ENCODE measurements at regions not wholly inside any gene's neighbourhood (a gene's known extent, or its start where the extent isn't known, plus 50 kb on each side); places are given as distances from the start of the nearest gene placed in this dataset.

DNA sequence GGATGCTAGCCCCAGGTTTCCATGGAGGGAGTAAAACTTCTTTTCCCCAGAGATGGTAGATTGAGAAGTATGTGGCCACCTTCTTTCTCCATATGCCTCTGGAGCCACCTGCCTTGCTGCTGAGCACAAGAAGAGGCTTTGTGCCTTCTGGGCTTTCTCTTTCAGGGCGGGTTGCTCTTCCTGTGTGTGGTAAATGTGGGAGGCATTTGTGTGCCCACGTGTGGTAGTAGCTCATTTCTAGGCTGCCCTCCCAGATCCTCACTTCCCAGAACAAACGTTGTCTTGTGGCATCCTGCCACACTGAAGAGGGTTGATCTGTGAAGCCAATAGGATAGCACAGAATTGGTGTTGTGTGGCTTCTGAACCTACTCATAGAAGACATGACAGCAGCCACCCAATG is 342.0 kb upstream of the PODXL start (continued):
- TF ChIP-seq, protein P1, sequence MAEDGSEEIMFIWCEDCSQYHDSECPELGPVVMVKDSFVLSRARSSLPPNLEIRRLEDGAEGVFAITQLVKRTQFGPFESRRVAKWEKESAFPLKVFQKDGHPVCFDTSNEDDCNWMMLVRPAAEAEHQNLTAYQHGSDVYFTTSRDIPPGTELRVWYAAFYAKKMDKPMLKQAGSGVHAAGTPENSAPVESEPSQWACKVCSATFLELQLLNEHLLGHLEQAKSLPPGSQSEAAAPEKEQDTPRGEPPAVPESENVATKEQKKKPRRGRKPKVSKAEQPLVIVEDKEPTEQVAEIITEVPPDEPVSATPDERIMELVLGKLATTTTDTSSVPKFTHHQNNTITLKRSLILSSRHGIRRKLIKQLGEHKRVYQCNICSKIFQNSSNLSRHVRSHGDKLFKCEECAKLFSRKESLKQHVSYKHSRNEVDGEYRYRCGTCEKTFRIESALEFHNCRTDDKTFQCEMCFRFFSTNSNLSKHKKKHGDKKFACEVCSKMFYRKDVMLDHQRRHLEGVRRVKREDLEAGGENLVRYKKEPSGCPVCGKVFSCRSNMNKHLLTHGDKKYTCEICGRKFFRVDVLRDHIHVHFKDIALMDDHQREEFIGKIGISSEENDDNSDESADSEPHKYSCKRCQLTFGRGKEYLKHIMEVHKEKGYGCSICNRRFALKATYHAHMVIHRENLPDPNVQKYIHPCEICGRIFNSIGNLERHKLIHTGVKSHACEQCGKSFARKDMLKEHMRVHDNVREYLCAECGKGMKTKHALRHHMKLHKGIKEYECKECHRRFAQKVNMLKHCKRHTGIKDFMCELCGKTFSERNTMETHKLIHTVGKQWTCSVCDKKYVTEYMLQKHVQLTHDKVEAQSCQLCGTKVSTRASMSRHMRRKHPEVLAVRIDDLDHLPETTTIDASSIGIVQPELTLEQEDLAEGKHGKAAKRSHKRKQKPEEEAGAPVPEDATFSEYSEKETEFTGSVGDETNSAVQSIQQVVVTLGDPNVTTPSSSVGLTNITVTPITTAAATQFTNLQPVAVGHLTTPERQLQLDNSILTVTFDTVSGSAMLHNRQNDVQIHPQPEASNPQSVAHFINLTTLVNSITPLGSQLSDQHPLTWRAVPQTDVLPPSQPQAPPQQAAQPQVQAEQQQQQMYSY (CRISPR knock-in tag; IDR thresholded peaks at IDR 0.05), result no peak
- TF ChIP-seq GRHL2 (CRISPR knock-in tag; IDR thresholded peaks at IDR 0.05; ENCODE audit: insufficient replicate concordance, severe bottlenecking) (no peak), TP53 (CRISPR knock-in tag; IDR thresholded peaks at IDR 0.05) (no peak)
- TF ChIP-seq, protein P2, sequence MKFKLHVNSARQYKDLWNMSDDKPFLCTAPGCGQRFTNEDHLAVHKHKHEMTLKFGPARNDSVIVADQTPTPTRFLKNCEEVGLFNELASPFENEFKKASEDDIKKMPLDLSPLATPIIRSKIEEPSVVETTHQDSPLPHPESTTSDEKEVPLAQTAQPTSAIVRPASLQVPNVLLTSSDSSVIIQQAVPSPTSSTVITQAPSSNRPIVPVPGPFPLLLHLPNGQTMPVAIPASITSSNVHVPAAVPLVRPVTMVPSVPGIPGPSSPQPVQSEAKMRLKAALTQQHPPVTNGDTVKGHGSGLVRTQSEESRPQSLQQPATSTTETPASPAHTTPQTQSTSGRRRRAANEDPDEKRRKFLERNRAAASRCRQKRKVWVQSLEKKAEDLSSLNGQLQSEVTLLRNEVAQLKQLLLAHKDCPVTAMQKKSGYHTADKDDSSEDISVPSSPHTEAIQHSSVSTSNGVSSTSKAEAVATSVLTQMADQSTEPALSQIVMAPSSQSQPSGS (CRISPR knock-in tag; IDR thresholded peaks at IDR 0.05; ENCODE audit: borderline replicate concordance, low read depth), result no peak

DNA sequence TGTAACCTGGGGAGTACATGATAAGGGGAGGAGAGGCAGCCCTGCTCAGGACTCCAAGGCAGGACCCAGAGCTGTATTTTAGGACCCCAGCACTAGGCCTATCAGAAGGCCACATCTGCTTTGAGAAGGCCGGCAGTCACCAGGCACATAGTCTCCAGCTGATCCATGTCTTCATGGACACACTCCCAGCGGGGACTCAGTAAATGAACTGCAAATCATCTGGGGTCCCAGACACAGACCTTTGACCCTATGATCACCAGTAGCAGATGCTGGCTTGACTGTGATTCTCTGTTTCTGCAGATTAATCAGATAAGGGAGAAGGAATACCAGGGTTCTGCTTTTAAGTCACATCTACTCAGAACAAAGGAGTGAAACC is 341.4 kb upstream of the PODXL start:
- H3K27ac Mint-ChIP-seq, result no peak overlapping the region
- no peak for DNase-seq (ENCODE audit: low spot score)
- no peak overlapping the region for H3K4me3 Mint-ChIP-seq
- ATAC-seq, result no peak
- ChIA-PET CTCF (interaction anchor here (0.9 to 2.4 kb wide), 4 partner anchors 10 to 206 kb away, joined by 3 to 14 read pairs (median 5); no protein-coding TSS in a partner anchor), POLR2A (interaction anchor here (0.6 kb wide), 1 partner anchor 372 kb away, joined by 3 read pairs; no protein-coding TSS in a partner anchor)
- peaks cover 18% of the 10 kb centered on the region for H3K9me3 Mint-ChIP-seq
- H3K4me1 Mint-ChIP-seq, result peaks cover 31% of the 10 kb centered on the region
- peaks cover 90% of the 10 kb centered on the region for H3K27me3 Mint-ChIP-seq (ENCODE audit: low read depth)
- no peaks in the 10 kb centered on the region for H3K36me3 Mint-ChIP-seq
- TF ChIP-seq ELF4 (CRISPR knock-in tag; IDR thresholded peaks at IDR 0.05; ENCODE audit: low read depth), result no peak
- TF ChIP-seq ESRRA (CRISPR knock-in tag; IDR thresholded peaks at IDR 0.05; ENCODE audit: borderline replicate concordance), result no peak
- no peak for TF ChIP-seq MYBL2 (CRISPR knock-in tag; IDR thresholded peaks at IDR 0.05)
- TF ChIP-seq, protein P3, sequence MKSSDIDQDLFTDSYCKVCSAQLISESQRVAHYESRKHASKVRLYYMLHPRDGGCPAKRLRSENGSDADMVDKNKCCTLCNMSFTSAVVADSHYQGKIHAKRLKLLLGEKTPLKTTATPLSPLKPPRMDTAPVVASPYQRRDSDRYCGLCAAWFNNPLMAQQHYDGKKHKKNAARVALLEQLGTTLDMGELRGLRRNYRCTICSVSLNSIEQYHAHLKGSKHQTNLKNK (CRISPR knock-in tag; IDR thresholded peaks at IDR 0.05), result no peak
- TF ChIP-seq, protein P4, sequence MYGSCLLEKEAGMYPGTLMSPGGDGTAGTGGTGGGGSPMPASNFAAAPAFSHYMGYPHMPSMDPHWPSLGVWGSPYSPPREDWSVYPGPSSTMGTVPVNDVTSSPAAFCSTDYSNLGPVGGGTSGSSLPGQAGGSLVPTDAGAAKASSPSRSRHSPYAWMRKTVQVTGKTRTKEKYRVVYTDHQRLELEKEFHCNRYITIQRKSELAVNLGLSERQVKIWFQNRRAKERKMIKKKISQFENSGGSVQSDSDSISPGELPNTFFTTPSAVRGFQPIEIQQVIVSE (CRISPR knock-in tag; IDR thresholded peaks at IDR 0.05; ENCODE audit: borderline replicate concordance), result no peak
- TF ChIP-seq ATF6 (CRISPR knock-in tag; IDR thresholded peaks at IDR 0.05), result no peak
- TF ChIP-seq ARID4B (CRISPR knock-in tag; IDR thresholded peaks at IDR 0.05; ENCODE audit: borderline replicate concordance), result no peak
- no peak for TF ChIP-seq TEAD4 (CRISPR knock-in tag; IDR thresholded peaks at IDR 0.05)
- TF ChIP-seq ZNF671 (CRISPR knock-in tag; IDR thresholded peaks at IDR 0.05), result no peak
- no peak for TF ChIP-seq KAT7 (CRISPR knock-in tag; IDR thresholded peaks at IDR 0.05; ENCODE audit: borderline replicate concordance)
- no peak for TF ChIP-seq CBFB (CRISPR knock-in tag; IDR thresholded peaks at IDR 0.05; ENCODE audit: low read depth)
- no peak for TF ChIP-seq E2F5 (CRISPR knock-in tag; IDR thresholded peaks at IDR 0.05)
- no peak for TF ChIP-seq GTF2I (CRISPR knock-in tag; conservative IDR thresholded peaks at IDR 0.05)
- TF ChIP-seq AFF4 (CRISPR knock-in tag; IDR thresholded peaks at IDR 0.05; ENCODE audit: borderline replicate concordance), result no peak
- no peak for TF ChIP-seq NFATC4 (CRISPR knock-in tag; IDR thresholded peaks at IDR 0.05)
